H1 (cell line): ENCODE measurements at regions not wholly inside any gene's neighbourhood (a gene's known extent, or its start where the extent isn't known, plus 50 kb on each side); places are given as distances from the start of the nearest gene placed in this dataset.

Experiments
- CTCF ChIA-PET: fragments of 300-600 bp; sonication (Branson Sonifier 250); formaldehyde crosslinking; loops from one replicate; lab custom pipeline; 2021; ENCODE audit not compliant: partially characterized antibody; lab: Charles Lee
- POLR2A ChIA-PET: fragments of 300-600 bp; sonication (Branson Sonifier 250); formaldehyde crosslinking; loops from one replicate; lab custom pipeline; 2021; ENCODE audit warnings: inconsistent platforms; ENCODE audit not compliant: partially characterized antibody; lab: Charles Lee
- DNase-seq, 2 experiments: peaks; one replicate each; pipeline versions ENCODE4 v3.0.0 to v3.0.0-alpha.2; 2010 to 2022; ENCODE audit warnings: low spot score in 2 of 2, low read depth in 1 of 2, mixed read lengths in 1 of 2
- FAIRE-seq: peaks from 2 replicates; lab custom pipeline; 2011; peaks lifted over from hg19 to GRCh38; lab: Jason Lieb, UNC
- H2AFZ ChIP-seq: 2 replicates; pipeline ENCODE4 v1.8.1; 2012; ENCODE audit warnings: low read length, inconsistent platforms
- H2AK5ac ChIP-seq: 2 replicates; pipeline ENCODE4 v1.6.1; 2013; ENCODE audit warnings: low read depth, low read length
- H2BK120ac ChIP-seq: replicated peaks from 2 replicates; pipeline ENCODE3; 2013; ENCODE audit warnings: low read depth, low read length, inconsistent platforms
- H2BK12ac ChIP-seq: 2 replicates; pipeline ENCODE4 v1.6.1; 2013; ENCODE audit warnings: low read depth, low read length
- H2BK15ac ChIP-seq: 2 replicates; pipeline ENCODE4 v1.6.1; 2013; ENCODE audit warnings: low read length
- H2BK20ac ChIP-seq: 2 replicates; pipeline ENCODE4 v1.6.1; 2013; ENCODE audit warnings: low read length
- H2BK5ac ChIP-seq: 2 replicates; pipeline ENCODE4 v1.6.1; 2013; ENCODE audit warnings: low read depth, low read length
- H3K14ac ChIP-seq: 2 replicates; pipeline ENCODE4 v1.6.1; 2013; ENCODE audit warnings: inconsistent platforms; ENCODE audit not compliant: insufficient read length
- H3K18ac ChIP-seq: 2 replicates; pipeline ENCODE4 v1.6.1; 2013; ENCODE audit warnings: low read length; ENCODE audit errors: extremely low read depth
- H3K23ac ChIP-seq: 2 replicates; pipeline ENCODE4 v1.6.1; 2013; ENCODE audit warnings: inconsistent platforms; ENCODE audit not compliant: insufficient read length
- H3K23me2 ChIP-seq: 2 replicates; pipeline ENCODE4 v1.6.1; 2013; ENCODE audit warnings: low read depth, low read length
- H3K27ac ChIP-seq: 2 replicates; pipeline ENCODE4 v1.6.1; 2011; ENCODE audit warnings: low read depth, low read length, inconsistent platforms
- H3K27me3 ChIP-seq, 4 experiments: replicated peaks in 1 of 4; 1 replicate in 1 of 4; 2 replicates in 3 of 4; pipeline versions ENCODE4 v1.6.1 to v1.8.1; 2011 to 2013; ENCODE audit warnings: low read length in 3 of 4, mild to moderate bottlenecking in 3 of 4, inconsistent platforms in 2 of 4, mixed read lengths in 2 of 4, moderate library complexity in 1 of 4; ENCODE audit not compliant: control insufficient read depth in 3 of 4, insufficient read depth in 3 of 4; ENCODE audit errors: extremely low read depth in 1 of 4
- H3K36me3 ChIP-seq, 4 experiments: 2 replicates each; pipeline versions ENCODE4 v1.6.1 to v1.8.1; 2011 to 2013; ENCODE audit warnings: mild to moderate bottlenecking in 4 of 4, low read length in 3 of 4, moderate library complexity in 2 of 4, control low read depth in 1 of 4, inconsistent platforms in 1 of 4; ENCODE audit not compliant: insufficient read depth in 4 of 4, control insufficient read depth in 2 of 4
- H3K4ac ChIP-seq: replicated peaks from 2 replicates; pipeline ENCODE3; 2013; ENCODE audit warnings: low read length, low read depth, mixed read lengths, inconsistent platforms; ENCODE audit not compliant: insufficient read length
- H3K4me1 ChIP-seq, 4 experiments: replicated peaks in 1 of 4; 1 replicate in 1 of 4; 2 replicates in 3 of 4; pipeline versions ENCODE4 v1.6.1 to v1.8.1; 2011 to 2013; ENCODE audit warnings: low read length in 3 of 4, inconsistent platforms in 2 of 4, mixed read lengths in 1 of 4; ENCODE audit not compliant: insufficient read depth in 4 of 4, control insufficient read depth in 3 of 4
- H3K4me2 ChIP-seq, 2 experiments: 2 replicates each; pipeline versions ENCODE4 v1.6.1 to v1.8.1; 2011 to 2013; ENCODE audit warnings: low read depth in 2 of 2, low read length in 2 of 2, control low read depth in 1 of 2, inconsistent platforms in 1 of 2, mild to moderate bottlenecking in 1 of 2; ENCODE audit not compliant: insufficient read depth in 1 of 2
- H3K4me3 ChIP-seq, 4 experiments: fragments of 200-600, 300-600 bp in 1 of 4; sonication (generic), shearing (Covaris generic), sonication (Bioruptor Twin) in 1 of 4; 2 replicates each; pipeline versions ENCODE4 v1.5.1 to v1.8.1; 2011 to 2016; ENCODE audit warnings: low read length in 4 of 4, low read depth in 3 of 4, control low read depth in 2 of 4, inconsistent platforms in 2 of 4, mild to moderate bottlenecking in 2 of 4, mixed read lengths in 1 of 4, moderate library complexity in 1 of 4; ENCODE audit not compliant: insufficient read depth in 2 of 4; ENCODE audit errors: extremely low read depth in 1 of 4
- H3K56ac ChIP-seq: replicated peaks from 2 replicates; pipeline ENCODE3; 2013; ENCODE audit warnings: low read depth, mild to moderate bottlenecking, mixed read lengths, low read length, inconsistent platforms; ENCODE audit not compliant: insufficient read length
- H3K79me1 ChIP-seq: 2 replicates; pipeline ENCODE4 v1.6.1; 2013; ENCODE audit warnings: low read depth, low read length, control low read depth
- H3K79me2 ChIP-seq, 2 experiments: 2 replicates each; pipeline versions ENCODE4 v1.6.1 to v1.8.1; 2012 to 2013; ENCODE audit warnings: low read length in 2 of 2, mild to moderate bottlenecking in 2 of 2, inconsistent platforms in 1 of 2; ENCODE audit not compliant: insufficient read depth in 2 of 2, control insufficient read depth in 1 of 2
- H3K9ac ChIP-seq, 4 experiments: replicated peaks in 1 of 4; 1 replicate in 1 of 4; 2 replicates in 3 of 4; pipeline versions ENCODE4 v1.6.1 to v1.8.1; 2011 to 2013; ENCODE audit warnings: low read depth in 3 of 4, low read length in 3 of 4, control low read depth in 2 of 4, mild to moderate bottlenecking in 2 of 4, moderate library complexity in 2 of 4, inconsistent platforms in 1 of 4; ENCODE audit errors: extremely low read depth in 1 of 4
- H3K9me3 ChIP-seq, 2 experiments: 2 replicates each; pipeline versions ENCODE4 v1.6.1 to v1.8.1; 2012 to 2013; ENCODE audit warnings: mild to moderate bottlenecking in 2 of 2, moderate library complexity in 2 of 2, control low read depth in 1 of 2, inconsistent platforms in 1 of 2, low read depth in 1 of 2, low read length in 1 of 2, mixed read lengths in 1 of 2; ENCODE audit not compliant: insufficient read depth in 2 of 2
- H4K20me1 ChIP-seq, 2 experiments: replicated peaks in 1 of 2; 2 replicates each; pipeline versions ENCODE3 to v1.8.1; 2011 to 2013; ENCODE audit warnings: inconsistent platforms in 2 of 2, low read length in 2 of 2, mild to moderate bottlenecking in 1 of 2; ENCODE audit not compliant: insufficient read depth in 2 of 2, control insufficient read depth in 1 of 2
- H4K5ac ChIP-seq: 2 replicates; pipeline ENCODE4 v1.6.1; 2013; ENCODE audit warnings: low read length, low read depth, mixed read lengths, inconsistent platforms; ENCODE audit not compliant: insufficient read length
- H4K8ac ChIP-seq: 2 replicates; pipeline ENCODE4 v1.8.0; 2013; ENCODE audit warnings: mild to moderate bottlenecking, moderate library complexity, low read length, inconsistent platforms; ENCODE audit not compliant: insufficient read depth; ENCODE audit errors: extremely low read depth
- H4K91ac ChIP-seq: replicated peaks from 2 replicates; pipeline ENCODE3; 2013; ENCODE audit warnings: low read length, mixed read lengths, inconsistent platforms; ENCODE audit not compliant: insufficient read length
- JUND ChIP-seq: IDR thresholded peaks from 2 replicates; pipeline ENCODE4 v1.6.1; 2011; ENCODE audit warnings: mild to moderate bottlenecking, improper control_type of control experiment, low read length
- SIRT6 ChIP-seq: IDR thresholded peaks from one replicate; pipeline ENCODE4 v1.7.1; 2012; ENCODE audit warnings: low read length, inconsistent platforms
- TEAD4 ChIP-seq: IDR thresholded peaks from 2 replicates; pipeline ENCODE4 v1.6.1; 2012; ENCODE audit warnings: low read depth, low read length, inconsistent platforms, mixed read lengths
- ZNF274 ChIP-seq: IDR thresholded peaks from 2 replicates; pipeline ENCODE4 v1.7.0; 2012; ENCODE audit warnings: low read length, borderline replicate concordance; ENCODE audit errors: extremely low read depth
- WGBS, 2 experiments: shearing (Covaris generic) in 1 of 2; methylation state at CpG; one replicate each; pipeline versions ENCODE4 v1.1.6 to v1.1.7; 2013 to 2015; ENCODE audit warnings: low lambda C conversion rate in 2 of 2, mixed read lengths in 2 of 2, inconsistent platforms in 1 of 2, low coverage in 1 of 2, missing lambda C conversion rate in 1 of 2; ENCODE audit not compliant: insufficient replicate concordance in 2 of 2, insufficient coverage in 1 of 2, insufficient read length in 1 of 2; ENCODE audit errors: extremely low coverage in 1 of 2, missing lambda C conversion rate in 1 of 2; 5-methylcytosine and 5-hydroxymethylcytosine counted together

- Histone ChIP-seq H3K4me2 (no peak overlapping the region), H2BK20ac (no peak overlapping the region), H3K23ac (no peak overlapping the region), H4K91ac (no peak overlapping the region), H2BK5ac (no peak overlapping the region), H2AK5ac (no peak overlapping the region), H4K5ac (no peak overlapping the region), H3K18ac (no peak overlapping the region), H3K27ac (no peak overlapping the region), H2BK120ac (no peak overlapping the region), H3K79me1 (no peaks in the 10 kb centered on the region), H3K14ac (no peak overlapping the region), H3K23me2 (no peaks in the 10 kb centered on the region), H3K4me1 (no peaks in the 10 kb centered on the region), H2BK12ac (no peak overlapping the region), H2AFZ (no peak overlapping the region), H3K9ac (no peak overlapping the region), H3K56ac (no peak overlapping the region), H3K4me3 (no peak overlapping the region), H3K4ac (no peak overlapping the region), H4K8ac (no peak overlapping the region), H2BK15ac (no peak overlapping the region), H3K36me3 (no peaks in the 10 kb centered on the region), H3K9me3 (peaks cover 78 to 95% of the 10 kb centered on the region in 2 experiments), H3K79me2 (no peaks in the 10 kb centered on the region), H4K20me1 (no peaks in the 10 kb centered on the region), H3K27me3 (peaks cover 0 to 3% (median 0%) of the 10 kb centered on the region in 4 experiments; a peak in 1 of 7 replicates)
- POLR2A ChIA-PET = no interaction called here
- DNase-seq (no peak), FAIRE-seq (no peak)
- no peak for TF ChIP-seq TEAD4
- no peak for TF ChIP-seq ZNF274
- TF ChIP-seq SIRT6 = no peak
- TF ChIP-seq JUND = no peak
- WGBS, 2 experiments = 34% methylated on average over 4 of the region's 4 CpGs; no CpG with 5 or more reads in 1 of the 2 experiments
- CTCF ChIA-PET = no interaction called here
Measured at GRCh38 chr6:159434410-159434809, 258.6 kb downstream of the SOD2 start.
